ENCODE measurements at regions not wholly inside any gene's neighbourhood (a gene's known extent, or its start where the extent isn't known, plus 50 kb on each side); places are given as distances from the start of the nearest gene placed in this dataset.

- TF ChIP-seq EZH2 (IDR thresholded peaks at IDR 0.05) (no peak), POLR2AphosphoS5 (IDR thresholded peaks at IDR 0.05; ENCODE audit: borderline replicate concordance, low read depth, low read length) (no peak)
Measured at GRCh38 chr9:1707291-1707690, 307.9 kb upstream of the SMARCA2 start.
